ENCODE measurements at regions not wholly inside any gene's neighbourhood (a gene's known extent, or its start where the extent isn't known, plus 50 kb on each side); places are given as distances from the start of the nearest gene placed in this dataset.

DNA sequence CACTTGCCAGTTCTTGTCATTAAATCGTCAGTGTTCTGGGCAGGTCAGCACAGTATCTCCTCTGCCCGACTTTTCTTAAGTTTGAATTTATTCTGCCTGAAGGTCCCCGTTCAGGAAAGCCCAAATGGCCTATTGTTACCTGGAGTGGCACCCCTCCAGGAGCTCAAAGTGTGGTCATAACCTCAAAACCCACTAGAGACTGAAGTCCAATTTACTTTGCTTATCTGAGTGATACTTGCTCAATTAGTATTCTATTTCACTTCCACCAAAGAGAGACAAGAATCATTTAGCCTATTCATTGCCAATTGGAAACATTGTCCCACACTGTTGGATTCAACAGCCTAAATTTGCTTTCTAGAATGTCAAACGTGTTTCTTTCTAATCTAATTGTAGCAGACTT lies 375.3 kb downstream of the LNPK start:
- no peak overlapping the region for H3K4me3 ChIP-seq (ENCODE audit: low read depth, low read length)
- DNase-seq (ENCODE audit: low read depth): no peak
- TF ChIP-seq, protein P1, sequence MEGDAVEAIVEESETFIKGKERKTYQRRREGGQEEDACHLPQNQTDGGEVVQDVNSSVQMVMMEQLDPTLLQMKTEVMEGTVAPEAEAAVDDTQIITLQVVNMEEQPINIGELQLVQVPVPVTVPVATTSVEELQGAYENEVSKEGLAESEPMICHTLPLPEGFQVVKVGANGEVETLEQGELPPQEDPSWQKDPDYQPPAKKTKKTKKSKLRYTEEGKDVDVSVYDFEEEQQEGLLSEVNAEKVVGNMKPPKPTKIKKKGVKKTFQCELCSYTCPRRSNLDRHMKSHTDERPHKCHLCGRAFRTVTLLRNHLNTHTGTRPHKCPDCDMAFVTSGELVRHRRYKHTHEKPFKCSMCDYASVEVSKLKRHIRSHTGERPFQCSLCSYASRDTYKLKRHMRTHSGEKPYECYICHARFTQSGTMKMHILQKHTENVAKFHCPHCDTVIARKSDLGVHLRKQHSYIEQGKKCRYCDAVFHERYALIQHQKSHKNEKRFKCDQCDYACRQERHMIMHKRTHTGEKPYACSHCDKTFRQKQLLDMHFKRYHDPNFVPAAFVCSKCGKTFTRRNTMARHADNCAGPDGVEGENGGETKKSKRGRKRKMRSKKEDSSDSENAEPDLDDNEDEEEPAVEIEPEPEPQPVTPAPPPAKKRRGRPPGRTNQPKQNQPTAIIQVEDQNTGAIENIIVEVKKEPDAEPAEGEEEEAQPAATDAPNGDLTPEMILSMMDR (IDR thresholded peaks at IDR 0.05; ENCODE audit: low read depth, low read length, missing control alignments): no peak
- in situ Hi-C loops (cut with HindIII; ENCODE audit: low sequenced_read_pairs): no loop called here

DNA sequence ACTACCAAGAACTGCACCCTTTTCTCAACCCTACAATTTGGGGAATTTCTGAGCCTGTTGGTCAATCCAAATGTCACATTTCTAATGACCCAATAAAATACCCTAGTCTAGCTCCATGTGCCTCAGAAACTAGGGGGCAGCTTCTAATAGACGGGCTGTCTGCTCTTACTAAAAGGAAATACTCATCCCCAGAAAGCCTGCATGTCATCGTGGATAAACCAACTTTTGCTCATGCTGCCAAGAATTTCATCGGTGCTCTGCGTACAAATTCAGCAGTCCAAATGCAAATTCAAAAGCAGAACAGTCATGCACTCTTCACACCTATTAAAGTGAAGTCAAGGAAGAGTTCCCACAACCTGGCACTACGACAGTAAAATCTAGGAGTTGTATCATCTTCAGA lies 377.3 kb downstream of the LNPK start:
- H3K4me3 ChIP-seq (ENCODE audit: low read depth, low read length): no peak overlapping the region
- TF ChIP-seq, protein P1 (IDR thresholded peaks at IDR 0.05; ENCODE audit: low read depth, low read length, missing control alignments): no peak
- in situ Hi-C loops (cut with HindIII; ENCODE audit: low sequenced_read_pairs): no loop called here
- DNase-seq (ENCODE audit: low read depth): no peak

DNA sequence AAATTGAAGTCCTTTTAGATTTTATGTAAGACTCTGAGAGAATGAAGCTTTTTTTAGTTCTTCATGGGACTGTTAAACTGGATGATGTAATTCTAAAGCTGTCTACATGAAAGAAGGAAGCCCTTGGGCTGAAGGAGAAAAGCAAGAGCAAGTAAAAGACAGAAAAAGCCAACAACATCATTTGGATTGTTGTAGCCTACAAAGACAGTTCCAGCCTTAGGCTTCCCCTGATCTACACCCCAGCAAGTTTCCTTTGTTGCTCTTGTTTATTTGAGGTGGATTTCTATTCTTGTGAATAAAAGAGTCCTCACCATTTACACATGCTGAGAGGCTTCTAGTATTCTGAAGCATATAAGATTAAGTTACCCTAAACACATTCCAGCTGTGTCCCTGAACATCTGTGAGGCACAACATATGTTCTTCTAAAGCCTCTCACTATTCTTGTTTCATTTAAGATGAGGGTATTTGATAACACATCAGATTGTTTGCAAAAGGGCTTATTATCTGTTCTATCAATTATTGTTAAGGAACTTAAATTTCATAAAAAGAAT lies 377.8 kb downstream of the LNPK start:
- in situ Hi-C loops (cut with HindIII; ENCODE audit: low sequenced_read_pairs): no loop called here

DNA sequence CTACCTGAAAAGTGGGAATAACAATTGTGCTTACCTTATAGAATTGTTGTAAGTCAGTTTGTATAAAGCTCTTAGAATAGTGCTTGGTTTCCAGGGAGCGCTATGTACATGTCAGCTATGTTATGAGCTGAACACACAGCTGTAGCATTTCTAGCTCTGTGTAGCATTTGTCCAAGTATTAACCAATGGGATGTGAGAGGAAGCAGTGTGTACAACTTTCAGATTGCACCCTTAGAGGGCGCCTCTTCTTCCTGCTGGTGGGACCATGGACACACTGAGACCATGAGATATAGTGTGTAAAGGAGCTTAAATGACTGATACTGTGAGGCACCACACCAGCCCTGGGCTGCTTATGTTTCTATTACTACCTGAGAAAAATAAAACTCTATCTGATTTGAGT lies 380.2 kb downstream of the LNPK start:
- no peak for DNase-seq (ENCODE audit: low read depth)
- in situ Hi-C loops (cut with HindIII; ENCODE audit: low sequenced_read_pairs): no loop called here
- TF ChIP-seq, protein P1 (IDR thresholded peaks at IDR 0.05; ENCODE audit: low read depth, low read length, missing control alignments): no peak
- H3K4me3 ChIP-seq (ENCODE audit: low read depth, low read length): no peak overlapping the region

More for the DNA sequence above, 377.8 kb downstream of the LNPK start:
- TF ChIP-seq, protein P1 (IDR thresholded peaks at IDR 0.05; ENCODE audit: low read depth, low read length, missing control alignments): no peak
- no peak for DNase-seq (ENCODE audit: low read depth)
- no peak overlapping the region for H3K4me3 ChIP-seq (ENCODE audit: low read depth, low read length)

DNA sequence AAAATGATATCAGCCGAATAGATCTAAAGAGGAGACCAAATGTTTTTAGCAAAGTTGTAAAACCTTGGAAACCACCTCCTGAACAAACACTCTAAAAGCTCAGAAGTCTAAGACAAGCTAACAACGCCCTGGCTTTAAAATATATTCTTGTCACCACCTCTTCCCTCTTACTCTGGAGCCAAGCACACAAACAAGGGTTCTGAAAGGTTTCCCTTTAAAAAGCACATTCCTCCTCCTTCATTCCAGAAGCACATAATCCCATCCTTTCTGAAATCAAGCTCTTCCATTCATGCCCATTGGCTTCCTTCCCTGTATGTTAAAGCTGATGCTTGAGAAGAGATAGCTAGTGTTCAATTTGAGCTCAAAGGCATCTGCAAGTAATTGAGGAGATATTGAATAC lies 382.0 kb downstream of the LNPK start:
- in situ Hi-C loops (cut with HindIII; ENCODE audit: low sequenced_read_pairs): no loop called here
- DNase-seq (ENCODE audit: low read depth): no peak
- no peak overlapping the region for H3K4me3 ChIP-seq (ENCODE audit: low read depth, low read length)
- TF ChIP-seq, protein P1 (IDR thresholded peaks at IDR 0.05; ENCODE audit: low read depth, low read length, missing control alignments): no peak

DNA sequence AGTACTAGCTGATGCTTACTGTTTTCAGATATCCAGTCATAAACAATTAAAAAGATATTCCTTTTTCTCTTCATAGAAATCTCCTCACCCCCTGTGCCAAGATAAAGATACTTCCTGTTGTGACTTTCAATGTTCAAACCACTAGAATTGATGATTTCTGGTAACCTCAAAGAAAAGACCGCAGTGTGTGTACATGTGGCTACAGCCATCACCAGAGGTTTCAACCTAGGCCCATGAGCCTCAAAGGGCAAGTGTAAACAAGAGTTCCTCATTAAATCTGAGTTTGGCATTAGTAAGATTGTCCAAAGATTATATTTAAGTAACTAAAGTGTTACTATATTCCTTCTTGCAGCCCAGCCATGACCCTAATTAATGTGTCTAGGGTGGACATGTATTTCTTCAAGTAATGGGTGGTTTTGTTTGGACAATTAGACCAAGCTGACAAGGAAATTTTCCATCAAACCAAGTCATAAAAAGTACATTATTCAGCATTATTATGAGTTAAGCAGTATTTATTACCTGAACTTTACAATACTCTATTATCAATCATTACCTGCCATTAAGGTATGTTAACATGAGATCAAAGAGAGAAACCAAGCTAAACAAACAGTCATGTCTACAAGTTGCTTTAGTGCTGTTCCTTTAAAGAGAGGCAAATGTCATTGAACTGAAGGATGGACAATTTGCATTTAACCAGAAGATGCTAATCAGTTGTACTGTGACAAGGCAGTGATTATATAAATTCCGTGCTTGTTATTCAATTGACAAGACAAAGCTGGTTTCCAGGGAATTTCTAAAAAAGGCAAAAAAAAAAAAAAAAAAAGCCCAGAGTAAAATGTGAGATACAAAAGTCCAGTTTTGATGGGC lies 382.7 kb downstream of the LNPK start:
- TF ChIP-seq, protein P1 (IDR thresholded peaks at IDR 0.05; ENCODE audit: low read depth, low read length, missing control alignments): no peak
- H3K4me3 ChIP-seq (ENCODE audit: low read depth, low read length): no peak overlapping the region
- in situ Hi-C loops (cut with HindIII; ENCODE audit: low sequenced_read_pairs): no loop called here
- no peak for DNase-seq (ENCODE audit: low read depth)
